ENCODE measurements at regions not wholly inside any gene's neighbourhood (a gene's known extent, or its start where the extent isn't known, plus 50 kb on each side); places are given as distances from the start of the nearest gene placed in this dataset.

DNA sequence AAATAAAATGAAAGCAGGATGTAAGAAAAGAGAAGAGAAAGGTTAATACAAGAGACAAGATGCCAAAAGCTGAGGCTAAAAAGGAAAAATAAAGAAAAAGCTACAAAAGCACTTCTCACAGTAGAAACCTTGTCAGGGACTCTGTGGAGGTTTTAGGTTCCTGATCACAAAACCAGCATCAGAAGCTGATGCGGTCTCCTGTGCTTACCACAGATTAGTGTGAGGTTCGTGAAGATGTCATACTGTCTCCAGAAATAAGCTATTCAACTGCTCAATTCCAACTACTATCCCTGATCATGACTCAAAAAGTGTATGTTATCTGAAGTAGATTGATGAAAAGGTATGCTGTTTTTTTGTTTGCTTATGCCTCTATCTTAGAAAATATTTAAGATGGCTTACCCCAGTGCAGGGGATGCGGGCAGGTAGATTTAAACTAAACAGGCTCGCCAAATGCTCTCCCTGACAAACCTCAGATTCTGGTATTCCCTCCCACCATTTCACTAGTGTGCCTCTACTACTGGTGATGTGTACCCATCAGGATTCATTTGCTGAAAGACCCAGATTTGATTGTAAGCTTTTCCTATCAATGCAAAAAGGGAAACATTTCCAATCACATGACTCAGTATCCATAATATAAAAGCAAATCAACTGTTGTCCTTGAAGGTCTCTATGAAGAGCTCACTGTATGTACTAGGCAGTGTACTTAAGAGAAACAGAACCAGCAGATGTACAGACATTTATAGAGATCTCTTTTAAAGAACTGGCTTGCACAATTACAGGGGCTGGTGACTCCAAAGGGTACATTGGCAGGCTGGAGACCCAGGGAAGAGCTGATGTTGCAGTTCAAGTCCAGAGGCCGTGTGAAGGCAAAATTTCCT, 169.5 kb upstream of the FOXN3 start:
- TF ChIP-seq CTCF (conservative IDR thresholded peaks at IDR 0.05) (no peak), ZFX (IDR thresholded peaks at IDR 0.05) (no peak)
